NCI-H1930 (cell line): ENCODE measurements at regions not wholly inside any gene's neighbourhood (a gene's known extent, or its start where the extent isn't known, plus 50 kb on each side); places are given as distances from the start of the nearest gene placed in this dataset.

ENCODE experiments used
- DNase-seq, 2 experiments: peaks; one replicate each; lab custom pipeline; 2025; lab: John Stamatoyannopoulos, UW

DNA sequence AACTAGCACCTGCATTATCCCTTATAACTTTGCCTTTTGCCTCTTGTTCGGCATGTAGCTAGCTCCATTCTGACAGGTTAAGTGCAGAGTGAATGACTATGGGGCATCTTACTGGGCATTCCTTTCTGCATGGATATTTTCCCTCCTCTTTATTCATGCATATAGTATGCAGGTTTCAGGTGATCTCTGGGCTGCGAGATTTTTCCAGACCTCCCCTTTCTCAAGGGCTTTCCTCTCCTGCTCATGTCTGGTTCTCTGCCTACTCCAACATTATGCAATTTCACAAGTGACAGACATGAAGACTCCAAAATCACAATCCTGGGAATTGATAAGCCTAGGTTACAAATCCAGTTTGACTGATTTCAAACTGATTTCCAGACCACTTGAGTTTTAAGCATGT lies 503.8 kb downstream of the NXPH1 start:
- DNase-seq, result no peak

DNA sequence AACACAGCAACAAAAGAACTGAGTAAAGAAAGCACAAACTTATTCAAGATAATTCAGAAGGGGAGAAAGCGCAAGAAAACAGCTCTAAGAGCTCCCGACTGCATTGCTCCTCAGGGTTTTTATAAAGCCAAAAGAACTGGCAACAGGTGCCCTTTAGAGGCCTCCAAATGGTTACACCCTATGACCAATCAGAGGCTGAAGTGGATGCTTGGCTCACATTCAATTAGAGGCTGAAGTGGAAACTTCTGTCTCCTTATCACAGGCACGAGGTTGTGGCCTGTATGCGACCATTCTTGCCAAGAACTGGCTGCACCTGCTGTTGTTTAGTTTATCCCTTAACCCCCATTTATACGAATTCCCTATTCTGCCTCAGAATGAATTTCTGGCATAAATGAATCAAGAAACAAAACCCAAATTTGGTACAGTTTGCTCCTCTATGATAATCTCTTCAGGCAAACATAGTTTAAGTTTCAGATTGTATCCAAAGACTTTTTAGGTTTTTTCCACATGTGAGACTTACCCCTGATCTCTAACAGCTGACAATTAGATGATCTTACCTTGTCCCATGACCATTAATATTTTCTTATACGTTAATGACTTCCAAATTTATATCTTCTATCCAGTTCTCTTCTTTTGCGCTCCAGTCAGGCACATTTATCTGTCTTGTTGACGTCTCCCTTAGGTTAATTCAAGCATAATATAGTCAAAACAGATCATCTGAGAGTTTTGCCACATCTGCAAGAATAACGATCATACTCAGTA lies 504.8 kb downstream of the NXPH1 start:
- DNase-seq, result no peak

DNA sequence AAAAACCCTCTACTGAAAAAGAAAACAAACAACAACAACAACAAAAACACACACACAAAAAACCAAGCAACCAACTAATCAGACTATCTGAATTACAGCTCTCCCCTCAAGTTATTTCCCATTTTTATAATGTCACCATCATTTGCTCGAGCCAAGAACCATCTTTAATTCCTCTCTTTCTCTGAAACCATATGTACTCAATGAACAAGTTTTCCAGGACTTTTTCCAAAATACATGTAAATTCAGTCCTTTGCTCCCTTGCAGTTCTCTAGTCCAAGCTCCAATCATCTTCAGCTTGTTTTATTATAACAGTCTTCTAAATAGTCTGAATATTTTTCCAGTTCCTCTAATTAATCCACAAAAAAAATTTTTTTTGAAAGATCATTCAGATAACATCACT lies 506.0 kb downstream of the NXPH1 start:
- DNase-seq, result no peak

DNA sequence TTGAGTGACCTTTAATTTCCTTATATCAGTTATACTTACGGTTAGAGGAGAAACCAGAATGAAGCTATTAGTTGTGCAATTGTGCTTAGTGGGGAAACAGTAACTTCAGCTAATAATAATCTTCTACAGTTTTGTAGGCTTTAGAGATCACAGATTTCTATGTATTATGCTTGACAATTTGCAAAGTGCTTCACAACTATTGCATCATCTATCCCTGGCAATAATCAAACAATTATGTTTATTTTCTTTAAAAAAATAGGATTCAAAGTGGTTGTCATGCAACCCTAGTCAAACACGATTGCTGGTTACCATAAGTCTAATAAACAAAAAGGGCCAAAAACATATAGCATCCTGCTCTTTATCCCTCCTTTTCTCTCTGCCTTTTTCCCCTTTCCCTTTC lies 530.3 kb downstream of the NXPH1 start:
- no peak for DNase-seq

DNA sequence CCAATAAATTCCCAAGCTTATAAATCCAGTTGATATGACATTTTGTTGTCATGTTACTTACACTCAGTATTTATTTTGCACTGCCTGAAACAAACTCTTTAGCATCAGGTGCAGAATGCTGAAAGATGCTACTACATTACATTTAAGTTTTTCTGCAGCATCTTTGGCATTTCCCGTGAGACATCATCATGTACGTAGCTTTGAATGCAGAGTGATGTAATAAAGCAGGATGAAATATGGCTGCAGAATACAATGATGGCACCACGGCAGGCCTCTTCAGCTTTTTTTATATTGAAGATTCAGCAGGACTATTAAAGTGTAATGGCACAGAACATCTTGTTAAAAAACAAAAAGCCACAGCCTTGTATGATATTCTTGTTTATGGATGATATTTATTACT lies 531.8 kb downstream of the NXPH1 start:
- no peak for DNase-seq

DNA sequence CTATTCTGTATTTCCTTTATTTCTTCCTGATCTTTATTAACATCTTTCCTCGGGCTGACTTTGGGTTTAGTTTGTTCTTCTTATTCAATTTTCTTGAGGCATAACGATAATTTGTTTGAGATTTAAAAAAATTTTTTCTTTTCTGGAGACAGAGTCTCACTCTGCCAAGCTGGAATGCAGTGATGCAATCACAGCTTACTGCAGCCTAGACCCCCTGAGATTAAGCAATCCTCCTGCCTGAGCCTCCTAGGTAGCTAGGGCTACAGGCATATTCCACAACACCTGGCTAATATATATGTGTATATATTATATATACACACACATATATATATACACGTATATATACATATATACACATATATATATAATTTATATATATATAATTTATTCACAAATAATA lies 540.2 kb downstream of the NXPH1 start:
- no peak for DNase-seq

DNA sequence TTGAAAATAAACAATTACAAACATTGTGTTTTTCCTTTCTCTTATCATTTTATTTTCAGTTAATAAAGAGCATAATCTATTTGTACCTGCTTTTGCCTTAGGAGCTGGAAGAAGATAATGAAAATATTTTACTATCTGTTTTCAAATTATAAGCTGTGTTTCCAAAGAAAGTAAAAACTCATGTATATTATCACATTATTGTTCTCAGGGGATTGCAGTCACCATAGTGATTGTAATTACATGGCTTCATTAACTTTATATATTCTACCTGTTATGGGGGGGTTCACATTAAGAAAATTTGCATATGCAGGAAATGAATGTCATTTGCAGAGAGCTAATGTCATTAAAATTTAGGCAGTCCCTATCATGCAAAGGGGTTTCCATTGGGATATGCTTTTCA lies 542.3 kb downstream of the NXPH1 start:
- DNase-seq, result no peak

DNA sequence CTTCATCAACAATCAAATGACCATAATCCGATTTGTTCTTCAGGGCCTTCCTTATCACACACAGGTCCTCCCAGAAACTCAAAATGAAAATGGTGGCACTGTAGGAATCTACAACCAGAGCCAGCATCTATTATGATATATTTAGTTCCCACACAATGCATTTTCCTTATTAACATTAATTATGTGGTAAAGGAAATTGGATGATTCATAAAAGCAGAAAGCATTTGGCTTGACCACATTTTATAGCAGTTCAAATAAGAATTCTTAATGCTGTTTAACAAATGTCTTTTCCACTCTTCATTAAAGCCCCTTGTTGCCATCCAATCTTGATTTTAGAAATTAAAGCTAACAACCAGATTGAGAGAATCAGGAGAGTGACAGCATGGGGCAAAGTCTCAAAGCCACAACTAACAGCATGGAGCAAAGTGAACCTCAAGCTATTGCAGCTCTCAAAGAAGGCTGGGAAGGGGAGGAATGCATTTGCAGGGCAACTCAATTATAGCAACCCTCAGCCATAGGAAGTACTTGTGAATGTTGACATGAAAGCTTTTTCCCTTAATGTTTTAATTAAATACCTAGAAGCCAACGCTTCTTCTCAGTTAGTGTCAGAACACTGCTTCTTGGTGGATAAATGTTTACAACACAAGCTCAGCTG lies 549.1 kb downstream of the NXPH1 start:
- DNase-seq, result no peak

DNA sequence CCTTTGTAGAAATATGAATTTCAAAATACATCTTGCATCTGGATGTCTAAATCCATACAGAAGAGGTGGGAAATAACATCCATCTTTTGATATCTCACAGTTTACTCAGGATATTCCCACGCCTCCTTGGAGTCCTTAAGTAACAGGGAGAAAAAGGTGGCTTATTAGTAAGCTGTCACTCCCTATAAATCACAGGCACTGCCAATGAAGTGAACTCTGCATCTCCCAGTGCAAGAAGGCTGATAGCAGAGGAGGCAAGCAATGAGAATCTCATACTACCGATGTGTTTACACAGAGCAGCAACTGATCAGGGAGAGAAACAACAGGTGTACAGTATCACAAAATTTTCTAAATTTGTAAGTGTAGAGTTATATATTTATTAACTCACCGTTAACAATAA lies 551.8 kb downstream of the NXPH1 start:
- no peak for DNase-seq

DNA sequence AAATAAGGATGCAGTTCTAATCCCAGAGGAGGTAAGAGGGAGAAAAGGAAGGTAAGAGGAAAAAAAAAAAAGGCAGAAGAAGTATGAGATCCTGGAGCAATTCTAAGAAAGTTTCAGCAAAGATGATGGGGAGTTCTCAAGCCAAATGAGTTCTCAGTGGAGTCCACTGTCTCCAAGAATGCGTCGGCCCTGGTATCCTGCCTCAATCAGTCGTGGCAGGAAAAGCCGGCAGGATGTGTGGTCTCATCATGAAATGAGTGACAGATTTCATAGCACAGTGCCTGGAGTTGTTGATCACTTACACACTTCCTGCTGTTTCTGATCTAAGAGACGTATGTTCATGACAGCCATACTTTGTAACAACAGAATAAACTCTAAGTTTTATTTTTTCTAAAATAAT lies 554.9 kb downstream of the NXPH1 start:
- DNase-seq, result no peak

DNA sequence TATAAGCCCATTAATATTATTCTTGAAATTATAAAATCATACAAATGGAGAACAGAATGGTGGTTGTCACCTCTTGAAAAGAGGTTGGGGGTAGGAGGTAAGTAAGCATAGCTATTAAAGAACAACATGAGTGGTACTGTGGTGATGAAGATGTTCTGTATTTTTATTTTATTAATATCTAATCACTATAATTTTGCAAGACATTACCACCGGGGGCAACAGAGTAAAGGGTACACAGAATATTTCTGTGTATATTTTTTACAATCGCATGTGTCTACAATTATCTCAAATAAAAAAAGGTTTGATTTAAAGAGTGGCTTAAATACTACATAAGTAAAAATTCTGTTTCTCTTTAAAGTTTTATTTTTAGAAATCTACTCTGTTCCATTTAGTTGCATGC lies 557.8 kb downstream of the NXPH1 start:
- DNase-seq, result no peak

DNA sequence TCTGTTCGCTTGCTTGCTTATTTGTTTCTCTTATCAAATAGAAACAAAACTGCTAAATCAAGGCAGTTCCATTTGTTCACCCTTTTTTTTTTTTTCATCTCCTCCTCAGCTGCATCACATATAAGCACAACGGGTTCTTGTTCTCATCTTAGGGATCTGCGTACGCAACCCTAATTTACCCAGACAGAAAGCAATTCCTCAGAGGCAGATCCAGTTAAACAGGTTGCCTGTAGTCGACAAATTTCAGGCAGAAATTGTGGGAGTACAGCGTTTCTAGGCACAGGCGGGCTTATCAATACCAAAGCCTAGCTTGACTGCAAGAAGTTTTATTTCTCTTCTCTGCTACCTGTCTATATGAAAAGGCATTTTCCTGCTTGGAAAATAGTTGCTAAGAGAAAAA lies 565.4 kb downstream of the NXPH1 start:
- DNase-seq, result no peak

DNA sequence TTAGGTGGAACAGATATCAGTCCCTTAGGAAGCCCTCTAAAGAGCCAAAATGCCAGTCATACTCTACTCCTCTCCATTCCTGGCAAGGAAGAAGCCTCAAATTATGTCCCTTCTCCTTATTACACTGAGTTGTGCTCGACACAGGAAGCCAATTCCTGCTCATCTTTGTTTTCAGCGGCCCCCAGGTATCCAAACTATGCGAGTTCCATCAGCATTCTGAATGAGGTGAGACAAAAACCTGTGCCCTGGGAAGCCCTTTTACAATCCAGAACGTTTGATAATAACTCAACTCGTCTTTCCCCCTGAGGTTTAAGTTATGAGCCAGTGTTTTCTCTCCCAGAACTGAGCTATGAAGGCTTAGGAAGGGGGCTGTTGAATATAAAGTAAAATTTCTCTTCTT lies 580.5 kb downstream of the NXPH1 start:
- DNase-seq, result no peak

DNA sequence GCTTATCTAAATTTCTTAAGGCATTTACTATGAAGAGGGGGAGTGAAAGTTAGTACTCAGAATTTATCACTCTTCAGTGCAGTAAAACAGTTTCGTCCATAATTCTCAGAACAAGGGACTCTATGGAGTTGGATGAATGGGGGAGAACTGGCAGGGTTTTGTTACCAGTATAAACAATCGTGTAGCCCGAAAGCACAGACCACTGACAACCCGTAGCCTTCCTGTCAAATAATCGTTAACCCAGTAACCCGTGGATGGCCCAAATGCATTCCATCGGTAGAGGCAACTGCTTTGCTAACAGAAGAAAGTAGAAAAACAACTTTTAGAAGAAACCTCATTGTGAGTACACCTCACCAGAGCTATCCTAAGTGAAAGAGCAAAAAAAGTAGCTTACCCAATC lies 583.9 kb downstream of the NXPH1 start:
- DNase-seq, result no peak

DNA sequence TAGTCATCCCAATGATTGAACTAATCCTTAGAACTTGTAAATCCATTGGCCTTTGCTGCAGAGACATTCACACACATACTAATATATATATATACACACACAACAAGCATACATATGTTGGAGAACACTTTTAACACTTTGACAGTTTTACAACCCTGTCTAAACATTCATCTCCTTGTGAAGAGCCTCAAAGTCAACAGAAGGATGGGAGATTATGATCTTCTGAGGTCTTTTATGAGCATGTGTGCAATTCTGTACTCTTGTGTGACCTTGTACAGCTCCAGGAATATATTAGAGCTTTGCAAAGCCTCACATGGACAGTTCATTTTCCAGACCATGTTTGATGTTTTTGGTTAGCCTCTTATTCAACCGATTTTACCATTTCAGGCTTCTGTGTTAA lies 589.0 kb downstream of the NXPH1 start:
- DNase-seq, result no peak

DNA sequence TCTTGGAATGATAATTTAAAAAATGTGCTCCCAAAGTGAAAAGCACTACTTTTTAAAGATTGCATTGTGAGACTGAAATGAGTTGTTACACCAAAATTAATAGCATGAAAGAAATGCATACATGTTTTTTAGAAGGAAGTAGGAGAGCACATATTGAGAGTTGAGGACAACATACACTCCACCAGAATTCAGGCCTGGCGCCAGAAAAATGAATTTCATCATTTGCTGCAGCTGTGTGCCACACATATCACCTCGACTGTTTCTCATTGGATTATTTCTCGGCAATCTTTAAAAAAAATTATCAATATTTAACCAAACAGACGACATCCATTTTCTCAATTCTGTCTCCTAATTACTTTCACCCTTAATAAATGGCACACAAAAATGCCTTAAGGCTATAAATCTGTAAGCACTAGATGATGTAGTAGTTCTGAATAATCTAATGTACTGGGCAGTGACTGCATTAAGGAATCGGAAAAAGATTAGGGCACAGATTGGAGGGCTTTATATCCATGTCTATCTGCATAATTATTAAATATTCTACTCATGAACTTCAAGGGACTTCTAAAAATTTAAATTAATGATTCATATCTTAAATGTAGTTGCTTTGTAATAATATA lies 590.4 kb downstream of the NXPH1 start:
- DNase-seq, result no peak

DNA sequence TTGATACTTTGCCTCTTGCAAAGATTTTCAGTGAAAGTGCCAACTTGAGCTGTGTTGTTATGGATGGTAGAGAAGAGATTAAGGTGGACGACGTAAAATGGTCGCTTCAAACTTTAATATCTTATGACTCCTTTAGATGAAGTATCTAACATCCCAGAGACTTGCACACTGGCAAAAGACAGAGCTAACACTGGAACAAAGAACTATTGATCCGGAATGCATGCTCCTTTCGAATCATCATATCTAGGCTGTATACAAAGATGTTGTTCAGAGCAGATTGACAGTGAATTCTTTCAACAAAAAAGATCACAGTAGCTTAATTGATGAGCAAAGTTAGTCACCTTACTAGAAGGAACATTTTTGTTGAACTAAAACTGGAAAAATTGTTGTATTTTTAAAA lies 592.7 kb downstream of the NXPH1 start:
- DNase-seq, result no peak

DNA sequence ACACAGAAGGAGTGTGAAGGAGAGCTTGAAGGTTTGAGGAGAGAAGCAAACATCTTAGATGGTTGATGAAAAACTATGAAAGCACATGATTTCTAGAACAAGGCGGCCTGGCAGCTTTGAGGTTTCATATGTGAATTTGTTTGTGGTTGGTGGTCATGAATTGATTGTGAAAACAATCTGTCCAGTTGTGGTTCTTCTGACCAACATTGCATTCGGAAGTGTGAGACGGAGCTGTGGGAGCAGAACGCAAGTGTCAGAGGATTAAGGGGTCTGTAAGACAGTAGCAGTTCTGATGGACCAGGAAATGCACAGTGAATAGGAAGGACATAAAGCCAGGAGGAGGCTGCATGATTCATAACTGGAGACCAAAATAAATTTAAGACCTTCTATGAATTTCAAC lies 594.6 kb downstream of the NXPH1 start:
- no peak for DNase-seq

DNA sequence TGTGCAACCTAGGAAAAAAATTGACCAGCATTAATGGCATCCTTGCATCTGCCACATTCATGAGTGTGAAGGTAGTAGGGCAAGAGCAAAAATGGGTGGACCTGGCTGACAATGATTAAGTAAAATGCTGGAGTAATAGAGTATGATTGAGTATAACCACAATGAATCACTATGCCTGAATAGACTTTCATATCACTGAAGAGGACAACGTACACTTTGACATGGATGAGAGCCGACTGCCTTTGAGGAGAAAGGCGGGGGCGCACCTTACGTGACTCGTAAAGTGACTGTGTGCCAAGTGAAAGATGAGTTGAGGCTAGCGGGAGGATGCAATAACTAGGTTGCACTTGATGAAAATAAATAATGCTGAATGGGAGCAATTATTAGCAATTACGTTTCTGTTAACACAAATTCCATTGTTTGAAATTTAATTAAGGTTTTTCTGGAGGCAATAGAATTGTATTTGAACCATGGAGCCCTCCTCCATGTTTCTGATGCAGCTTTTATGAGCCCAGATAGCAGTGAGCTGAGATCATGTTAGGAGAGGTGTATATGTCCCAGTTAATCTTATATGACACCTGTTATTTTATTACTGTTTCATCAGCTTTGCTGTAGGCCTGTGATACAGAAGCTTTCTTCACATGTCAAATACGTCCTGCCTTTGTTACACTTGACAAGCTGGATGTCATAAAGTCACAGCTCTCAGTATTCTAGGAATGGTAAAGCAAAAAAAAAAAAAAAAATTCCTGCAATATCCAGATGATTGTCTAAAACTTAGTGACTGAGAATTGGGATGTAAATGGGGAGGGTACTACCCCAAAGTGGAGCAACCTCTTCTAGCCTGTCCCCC lies 596.5 kb downstream of the NXPH1 start:
- peak; percentile 8 to 73 for DNase-seq

DNA sequence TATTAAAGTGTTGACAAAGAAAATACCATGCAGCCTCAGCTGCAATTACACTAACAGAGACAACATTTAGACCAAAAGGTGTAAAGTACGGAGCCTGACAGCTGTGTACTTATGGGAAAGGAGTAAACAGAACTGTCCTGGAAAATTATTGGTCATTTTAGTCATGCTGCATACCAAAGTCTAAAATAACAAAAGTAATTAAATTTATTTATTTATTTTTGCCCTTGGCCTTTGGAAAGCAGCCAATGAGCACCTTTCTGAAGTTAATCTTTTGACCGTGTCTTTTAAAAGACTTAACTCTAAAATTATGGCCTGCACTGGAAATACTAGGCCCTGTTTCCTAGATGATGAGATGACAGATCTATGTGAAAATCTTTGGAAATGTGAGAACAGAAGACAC lies 597.6 kb downstream of the NXPH1 start:
- peak in 1 of 2 experiments; percentile 48 for DNase-seq

DNA sequence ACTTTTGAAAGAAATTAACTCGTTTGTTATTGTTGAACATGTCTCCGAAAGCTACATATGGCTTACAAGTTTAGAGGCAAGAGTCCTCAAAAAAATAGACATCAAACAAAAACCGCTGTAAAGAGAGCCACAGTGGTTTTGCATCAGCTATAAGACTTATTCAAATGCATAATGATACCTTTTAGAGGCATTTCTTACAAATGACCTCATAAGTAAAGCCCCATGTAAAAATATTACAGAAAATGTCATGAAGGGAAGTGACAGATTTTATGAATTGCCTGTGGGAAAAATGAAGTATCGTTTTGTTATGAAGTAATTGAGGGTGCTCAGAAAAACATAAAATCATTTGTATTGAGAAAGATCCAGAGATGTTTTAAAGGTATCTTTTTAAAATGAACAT lies 598.0 kb downstream of the NXPH1 start:
- DNase-seq, result no peak

DNA sequence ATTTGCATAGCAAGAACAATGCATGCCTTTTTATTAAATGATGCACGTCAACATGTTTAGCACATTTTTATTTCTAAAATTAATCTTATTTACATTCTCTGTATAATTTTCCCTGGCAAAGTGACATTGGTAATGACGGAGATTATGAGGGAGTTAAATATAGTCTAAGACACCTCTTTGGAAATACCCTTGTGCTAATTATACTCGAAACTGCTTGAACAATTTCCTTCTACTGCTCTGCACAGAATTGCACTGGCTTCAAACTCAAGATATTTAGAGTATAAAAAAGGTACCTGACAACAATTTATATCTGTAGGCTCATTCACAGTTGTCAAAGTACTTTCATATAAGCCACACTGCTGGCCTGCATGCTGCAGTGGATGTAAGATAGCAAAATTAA lies 602.7 kb downstream of the NXPH1 start:
- DNase-seq, result no peak
